ENCODE measurements at regions not wholly inside any gene's neighbourhood (a gene's known extent, or its start where the extent isn't known, plus 50 kb on each side); places are given as distances from the start of the nearest gene placed in this dataset.

DNA sequence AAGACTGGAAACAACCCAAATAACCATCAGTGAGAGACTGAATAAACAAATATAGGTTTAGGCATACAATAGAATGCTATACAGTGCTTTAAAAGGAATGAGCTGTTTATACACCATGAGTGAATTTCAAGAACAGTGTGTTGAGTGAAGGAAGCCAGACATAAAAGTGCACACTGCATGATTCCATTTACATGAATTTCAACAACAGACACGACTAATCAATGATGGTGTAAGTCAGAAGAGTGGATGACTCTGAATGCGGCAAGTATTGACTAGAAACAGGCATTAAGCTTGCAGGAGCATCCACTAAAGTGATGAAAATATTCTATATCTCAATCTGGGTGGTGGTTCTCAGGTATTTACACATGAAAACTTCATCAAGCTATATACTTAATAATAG lies 142.7 kb upstream of the SLC39A10 start:
- ChIA-PET CTCF (interaction anchor here (1.3 kb wide), 1 partner anchor 38 kb away, joined by 3 read pairs; no protein-coding TSS in a partner anchor), POLR2A (no interaction called here)

DNA sequence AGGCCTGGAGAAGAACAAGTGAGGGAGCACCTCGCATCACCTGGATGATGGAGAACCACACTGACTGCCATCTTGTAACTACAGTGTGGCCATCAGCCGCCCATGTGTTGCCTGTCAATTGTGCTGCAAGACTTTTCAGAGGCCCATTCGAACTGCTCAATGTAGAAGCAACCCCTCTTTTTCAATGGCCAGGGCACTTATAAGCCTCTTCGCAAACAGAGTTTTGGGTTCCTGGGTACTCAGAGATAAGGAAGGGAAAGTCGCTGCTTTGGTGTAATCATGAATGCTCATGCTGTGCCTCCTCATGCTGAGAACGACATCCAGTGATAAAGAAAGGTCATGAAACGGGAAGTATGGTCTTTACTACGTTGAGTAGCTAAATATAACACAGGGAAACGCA lies 143.9 kb upstream of the SLC39A10 start:
- POLR2A ChIA-PET = no interaction called here
- CTCF ChIA-PET = no interaction called here

DNA sequence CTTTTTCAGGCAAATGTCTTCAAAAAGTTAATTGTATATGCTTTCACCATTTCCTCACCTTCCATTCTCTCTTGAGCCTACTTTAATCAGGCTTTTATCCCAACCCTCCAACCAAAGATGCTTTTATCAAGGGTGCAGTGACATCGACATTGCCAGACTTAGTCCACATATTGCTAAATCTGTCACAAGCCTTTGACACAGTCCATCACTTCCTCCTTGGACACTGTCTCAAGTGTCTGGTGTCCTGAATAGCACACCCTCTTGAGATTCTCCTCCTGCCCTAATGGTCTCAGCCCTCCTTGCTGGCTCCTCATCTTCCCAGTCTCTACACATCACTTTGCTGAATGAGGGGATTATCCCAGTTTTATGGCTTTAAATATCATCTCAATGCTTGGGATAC lies 147.5 kb upstream of the SLC39A10 start:
- ChIA-PET POLR2A (no interaction called here), CTCF (no interaction called here)

DNA sequence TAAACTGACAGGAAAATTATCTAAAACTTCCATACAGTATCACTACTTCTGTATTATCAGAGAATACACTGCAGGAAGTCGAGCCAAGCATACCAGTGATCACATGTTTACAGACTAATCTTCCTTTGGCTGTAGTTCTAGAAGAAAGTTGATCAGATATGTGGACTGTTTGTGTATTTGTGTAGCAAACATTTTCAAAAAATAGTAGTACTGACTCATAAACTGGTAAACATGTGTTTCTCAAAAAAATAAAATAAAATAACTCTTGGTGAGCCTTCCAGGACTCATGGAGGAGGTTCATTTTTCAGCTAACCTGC lies 148.9 kb upstream of the SLC39A10 start:
- ChIA-PET POLR2A (no interaction called here), CTCF (no interaction called here)

DNA sequence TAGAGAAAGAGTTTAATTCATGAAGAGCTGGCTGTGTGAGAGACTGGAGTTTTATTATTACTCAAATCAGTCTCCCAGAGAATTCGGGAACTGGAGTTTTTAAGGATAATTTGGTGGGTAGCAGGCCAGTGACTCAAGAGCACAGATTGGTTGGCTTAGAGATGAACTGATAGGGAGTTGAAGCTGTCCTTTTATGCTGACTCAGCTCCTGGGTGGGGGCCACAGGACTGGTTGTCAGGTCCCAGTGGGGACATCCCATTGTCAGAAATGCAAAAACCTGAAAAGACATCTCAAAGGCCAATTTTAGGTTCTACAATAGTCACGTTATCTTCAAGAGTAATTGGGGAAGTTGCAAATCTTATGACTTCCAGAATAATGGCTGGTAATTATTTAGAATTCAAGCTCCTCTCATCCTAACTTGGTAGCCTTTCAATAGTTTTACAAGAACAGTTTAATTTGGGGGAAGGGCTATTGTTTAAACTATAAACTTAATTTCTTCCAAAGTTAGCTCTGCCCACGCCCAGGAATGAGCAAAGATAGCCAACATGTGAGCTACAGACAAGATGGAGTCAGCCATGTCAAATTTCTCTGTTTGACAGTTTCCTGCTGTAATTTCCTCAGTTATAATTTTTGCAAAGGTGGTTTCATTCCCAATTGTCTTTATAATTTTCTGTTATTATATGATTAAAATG lies 149.4 kb upstream of the SLC39A10 start:
- POLR2A ChIA-PET = no interaction called here
- CTCF ChIA-PET = interaction anchor here (1.2 kb wide), 1 partner anchor 9 kb away, joined by 3 read pairs; no protein-coding TSS in a partner anchor

DNA sequence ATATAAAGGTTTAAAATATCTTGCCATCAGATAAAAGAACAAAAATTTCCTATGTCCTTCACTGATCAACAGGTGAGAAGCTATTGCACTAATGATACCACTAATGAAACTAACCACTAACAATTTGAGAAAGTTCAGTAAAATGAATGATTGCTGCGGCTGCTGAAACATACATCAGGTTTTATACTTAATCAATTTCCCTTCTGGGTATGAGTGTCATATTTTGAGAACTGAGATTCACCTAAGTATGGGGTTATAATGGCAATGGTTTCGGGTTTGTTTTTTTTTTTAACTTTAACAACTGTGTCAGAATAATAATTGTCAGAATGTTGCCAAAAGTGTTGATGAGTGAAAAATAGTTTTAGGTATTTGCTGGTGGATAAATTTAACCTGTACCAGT lies 151.3 kb upstream of the SLC39A10 start:
- CTCF ChIA-PET = interaction anchor here (0.7 to 1.5 kb wide), 2 partner anchors 11 to 28 kb away, joined by 3 read pairs; no protein-coding TSS in a partner anchor
- POLR2A ChIA-PET = interaction anchor here (0.7 kb wide), 1 partner anchor 28 kb away, joined by 5 read pairs; no protein-coding TSS in a partner anchor

DNA sequence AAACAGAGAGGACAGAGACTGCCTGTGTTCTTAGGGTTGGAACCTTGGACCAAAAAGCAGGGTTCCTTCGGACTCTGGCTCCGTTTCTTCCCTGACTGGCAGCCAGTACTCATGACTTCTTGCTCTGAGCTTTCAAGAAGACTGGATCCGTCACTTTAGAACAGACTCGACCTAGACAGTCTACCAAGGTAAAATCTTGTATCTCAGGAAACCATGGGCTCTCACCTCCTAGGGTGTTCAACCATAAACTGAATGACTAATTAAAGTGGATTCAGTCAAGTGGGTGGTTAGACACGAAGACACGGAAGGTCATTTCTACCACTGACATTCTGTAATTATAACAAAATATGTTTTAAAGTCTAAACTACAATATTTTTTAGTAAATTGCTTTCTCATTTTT lies 153.8 kb upstream of the SLC39A10 start:
- POLR2A ChIA-PET = no interaction called here
- CTCF ChIA-PET = no interaction called here

DNA sequence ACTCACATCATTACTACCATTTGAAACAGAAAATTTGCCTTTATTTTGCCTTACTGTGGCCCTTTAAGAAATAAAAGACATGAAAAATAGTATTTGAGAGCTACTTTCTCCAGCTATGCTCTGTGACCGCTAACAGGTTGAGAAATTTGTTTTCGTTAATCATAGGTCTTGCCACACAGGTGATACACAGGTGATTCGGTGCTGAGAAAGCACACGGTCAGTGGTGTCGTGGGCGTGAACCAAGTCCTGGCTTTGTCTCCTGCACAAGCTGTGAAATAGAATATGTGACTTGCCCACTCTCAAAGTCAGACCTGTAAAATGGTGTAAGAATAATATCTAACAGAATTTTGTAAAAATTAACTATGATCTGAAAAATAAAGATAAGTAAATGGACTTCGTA lies 155.3 kb upstream of the SLC39A10 start:
- POLR2A ChIA-PET = no interaction called here
- CTCF ChIA-PET = no interaction called here

DNA sequence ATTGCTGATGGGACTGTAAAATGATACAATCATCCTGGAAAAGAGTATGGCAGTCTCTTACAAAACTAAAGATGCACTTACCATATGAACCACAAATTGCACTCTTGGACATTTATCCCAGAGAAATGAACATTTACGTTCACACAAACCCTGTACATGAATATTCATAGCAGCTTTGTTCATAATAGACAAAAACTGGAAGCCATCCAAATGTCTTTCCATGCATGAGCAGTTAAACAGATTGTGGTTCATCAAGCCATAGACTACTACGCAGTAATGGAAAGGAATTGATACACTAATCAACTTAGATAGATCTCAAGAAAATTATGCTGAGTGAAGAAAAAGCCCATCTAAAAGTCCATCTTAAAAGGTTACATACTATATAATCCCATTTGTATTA lies 156.1 kb upstream of the SLC39A10 start:
- ChIA-PET CTCF (no interaction called here), POLR2A (no interaction called here)

DNA sequence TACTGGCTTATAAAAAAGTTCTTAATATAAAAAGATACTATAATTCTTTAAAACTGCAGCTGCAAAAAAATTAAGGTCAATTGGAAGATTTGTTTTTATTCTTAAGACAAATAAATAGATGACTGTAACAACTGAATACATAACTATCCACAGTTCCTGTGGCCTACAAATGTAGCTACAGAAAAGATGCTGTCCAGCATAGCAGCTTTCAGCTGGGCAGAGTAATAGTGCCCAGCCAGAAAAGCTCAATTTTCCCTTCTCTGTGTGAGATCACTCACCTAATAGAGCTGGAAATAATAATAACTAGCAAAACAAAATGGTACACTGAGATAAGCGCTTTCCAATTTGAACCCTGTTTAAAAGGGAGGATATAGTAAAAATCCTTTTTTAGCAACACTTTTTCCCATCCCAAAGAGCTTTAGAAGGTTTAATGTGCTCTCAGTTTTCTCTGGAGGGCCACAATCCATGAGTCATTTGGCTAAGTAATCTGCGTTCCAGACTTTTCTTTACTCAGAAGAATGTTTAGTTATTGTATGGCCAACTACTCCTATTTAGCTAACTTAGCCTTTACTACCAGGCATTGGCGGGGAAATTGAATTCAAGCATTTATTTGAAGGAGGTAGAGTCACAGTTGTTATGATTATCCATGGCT lies 158.1 kb upstream of the SLC39A10 start:
- ChIA-PET CTCF (interaction anchor here (0.7 to 1.2 kb wide), 3 partner anchors 35 to 158 kb away, joined by 3 to 4 read pairs (median 3); partner anchors contain the start of gene SLC39A10), POLR2A (no interaction called here)

DNA sequence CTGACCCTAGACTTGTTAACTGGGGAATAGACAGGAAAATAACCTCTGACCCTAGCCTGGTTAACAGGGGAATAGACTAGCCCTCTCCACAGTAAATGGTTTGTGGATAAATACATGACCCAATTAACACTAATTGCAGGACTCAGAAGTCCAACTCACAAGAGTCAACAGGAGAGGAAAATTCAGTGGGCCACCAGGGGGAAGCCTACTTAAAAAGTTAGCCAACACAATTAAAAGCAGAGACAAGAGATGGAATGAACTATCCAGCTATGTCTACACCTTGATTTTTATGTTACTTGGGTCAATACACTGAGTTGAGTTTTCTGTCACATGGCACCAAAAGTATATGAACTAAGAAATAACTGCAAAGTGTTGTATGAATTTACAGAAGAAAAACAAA lies 158.8 kb upstream of the SLC39A10 start:
- CTCF ChIA-PET = interaction anchor here (0.7 to 1.2 kb wide), 2 partner anchors 36 to 78 kb away, joined by 3 read pairs; no protein-coding TSS in a partner anchor
- POLR2A ChIA-PET = interaction anchor here (0.7 kb wide), 1 partner anchor 1120 kb away, joined by 9 read pairs; no protein-coding TSS in a partner anchor

DNA sequence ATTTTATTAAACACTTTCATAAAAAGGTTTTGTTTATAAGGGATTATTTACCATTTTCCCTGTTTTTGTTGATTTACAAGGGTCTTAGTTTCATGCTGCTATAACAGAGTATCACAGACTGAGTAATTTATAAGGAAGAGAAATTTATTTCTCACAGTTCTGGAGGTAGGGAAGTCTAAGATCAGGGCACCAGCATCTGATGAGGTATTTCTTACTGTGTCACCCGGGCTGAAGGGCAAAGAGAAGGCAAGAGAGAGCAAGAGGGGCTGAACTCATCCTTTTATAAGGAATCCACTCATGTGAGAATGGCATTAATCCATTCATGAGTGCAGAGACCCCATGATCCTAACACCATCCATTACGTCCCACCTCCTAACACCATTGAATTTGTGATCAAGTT lies 160.0 kb upstream of the SLC39A10 start:
- ChIA-PET CTCF (no interaction called here), POLR2A (no interaction called here)

DNA sequence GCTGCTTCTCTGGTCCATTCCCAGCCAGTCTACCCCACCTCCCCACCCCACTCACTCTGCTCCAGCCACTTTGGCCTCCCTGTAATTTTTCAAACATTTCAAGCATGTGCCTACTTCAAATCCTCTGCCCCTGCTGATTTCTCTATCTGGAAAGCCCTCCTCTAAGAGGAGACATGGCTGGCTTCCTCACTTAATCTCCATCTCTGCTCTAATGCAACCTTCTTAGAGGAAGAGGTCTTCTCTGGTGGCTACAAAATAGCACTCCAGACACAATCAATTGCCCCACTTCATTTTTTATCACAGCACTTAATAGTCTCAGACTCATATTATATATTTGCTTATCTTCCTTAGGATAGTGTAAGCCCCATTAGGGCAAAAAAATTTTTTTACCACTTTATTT lies 161.1 kb upstream of the SLC39A10 start:
- ChIA-PET CTCF (no interaction called here), POLR2A (no interaction called here)

DNA sequence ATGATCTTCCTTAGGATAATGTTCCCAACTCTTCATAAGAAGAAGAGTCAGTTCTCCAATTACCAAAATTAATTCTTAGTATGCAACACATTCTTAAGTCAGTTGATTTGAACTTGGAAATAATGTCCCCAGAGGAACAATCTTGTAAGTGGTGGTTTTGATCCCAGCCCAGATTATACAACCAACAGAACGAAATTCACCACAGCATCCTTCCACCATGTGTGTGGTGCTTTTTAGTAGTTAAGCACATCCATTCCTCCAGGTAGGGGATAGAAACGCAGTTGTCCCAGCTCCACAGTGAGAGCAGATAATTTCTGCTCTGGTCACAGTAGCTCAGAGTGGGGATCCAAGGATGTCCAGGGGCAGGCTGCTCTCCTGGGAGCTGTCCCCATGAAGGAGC lies 161.7 kb upstream of the SLC39A10 start:
- ChIA-PET CTCF (no interaction called here), POLR2A (no interaction called here)

DNA sequence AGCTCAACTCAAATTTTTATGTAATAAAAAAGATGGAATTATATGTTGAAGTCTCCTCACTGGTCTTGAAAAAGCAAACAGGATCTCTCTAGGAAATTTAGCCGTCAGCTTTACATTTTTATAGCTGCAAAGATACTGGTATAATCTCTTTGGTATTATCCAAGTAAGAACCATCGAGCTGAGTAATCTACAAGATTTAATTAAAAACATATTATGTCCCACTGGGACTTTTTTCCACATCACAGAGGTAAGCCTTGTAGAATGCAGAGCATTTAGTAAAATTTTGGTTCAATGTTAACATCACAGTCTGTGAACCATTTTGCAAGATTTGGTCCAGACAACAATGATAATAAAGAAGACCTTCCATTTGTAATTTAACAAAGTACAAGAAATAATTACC lies 162.6 kb upstream of the SLC39A10 start:
- CTCF ChIA-PET = no interaction called here

DNA sequence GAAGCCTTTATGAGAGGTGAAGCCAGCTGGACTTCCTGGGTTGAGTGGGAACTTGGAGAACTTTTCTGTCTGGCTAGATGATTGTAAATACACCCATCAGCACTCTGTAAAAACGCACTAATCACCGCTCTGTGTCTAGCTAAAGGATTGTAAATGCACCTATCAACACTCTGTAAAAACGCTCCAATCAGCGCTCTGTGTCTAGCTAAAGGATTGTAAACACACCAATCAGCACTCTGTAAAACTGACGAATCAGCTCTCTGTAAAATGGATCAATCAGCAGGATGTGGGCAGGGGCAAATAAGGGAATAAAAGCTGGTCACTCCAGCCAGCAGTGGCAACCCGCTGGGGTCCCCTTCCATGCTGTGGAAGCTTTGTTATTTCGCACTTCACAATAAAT lies 163.6 kb upstream of the SLC39A10 start:
- ChIA-PET CTCF (no interaction called here), POLR2A (no interaction called here)

More for the DNA sequence above, 162.6 kb upstream of the SLC39A10 start:
- POLR2A ChIA-PET = no interaction called here

DNA sequence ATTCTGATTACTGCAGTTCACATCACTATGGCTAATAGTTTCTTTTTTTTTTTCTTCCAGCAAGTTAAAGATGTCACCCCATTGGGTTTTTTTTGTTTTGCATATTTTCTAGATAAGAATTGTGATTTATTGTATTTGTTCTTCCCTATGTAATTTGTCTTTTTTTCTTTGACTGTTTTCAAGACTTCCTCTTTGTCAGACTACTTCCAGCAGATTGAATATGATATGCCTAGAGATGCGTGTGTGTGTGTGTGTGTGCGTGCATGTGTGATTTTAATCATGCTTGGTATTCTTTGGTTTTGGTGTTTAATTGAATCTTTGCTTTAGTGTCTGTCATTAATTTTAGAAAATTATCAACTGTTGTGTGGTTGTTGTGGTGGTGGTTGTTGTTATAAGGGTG lies 166.7 kb upstream of the SLC39A10 start:
- CTCF ChIA-PET = no interaction called here

DNA sequence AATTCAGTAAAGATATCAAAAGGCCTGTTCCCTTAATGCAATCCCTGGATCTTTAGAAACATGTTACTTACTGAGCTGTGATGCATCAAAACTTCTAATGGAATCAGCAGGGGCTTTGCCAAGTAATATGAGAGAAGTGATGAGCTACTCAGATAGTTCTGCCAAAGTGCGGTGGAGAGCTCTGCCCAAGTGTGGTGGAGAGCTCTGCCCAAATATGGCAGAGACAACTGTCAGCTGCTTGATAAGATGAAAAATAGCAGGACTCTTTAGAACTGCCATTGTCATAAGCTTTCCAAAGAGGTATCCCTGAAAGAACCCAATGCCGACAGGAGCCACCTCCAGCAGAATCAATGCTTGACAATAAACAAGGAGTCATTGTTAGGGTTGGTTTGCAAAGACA lies 167.9 kb upstream of the SLC39A10 start:
- ChIA-PET POLR2A (no interaction called here), CTCF (no interaction called here)

More for the DNA sequence above, 166.7 kb upstream of the SLC39A10 start:
- POLR2A ChIA-PET = no interaction called here

DNA sequence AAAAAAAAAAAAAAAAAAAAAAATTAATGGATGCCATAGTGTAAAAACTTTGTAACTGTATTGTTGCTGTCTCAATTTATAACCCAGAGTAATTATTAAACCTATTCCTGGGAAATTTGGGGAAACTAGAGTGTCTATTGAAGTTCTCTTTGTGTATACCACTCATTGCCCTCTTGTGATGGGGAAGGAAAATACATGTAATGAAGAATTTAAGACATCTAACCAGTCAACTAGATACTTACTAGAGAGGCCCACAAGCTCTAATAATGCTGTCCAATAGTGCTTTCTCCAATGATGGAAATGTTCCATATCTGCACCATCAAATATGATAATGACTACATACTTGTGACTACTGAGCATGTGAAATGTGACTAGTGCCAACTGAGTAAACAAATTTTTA lies 168.5 kb upstream of the SLC39A10 start:
- ChIA-PET POLR2A (no interaction called here), CTCF (no interaction called here)

DNA sequence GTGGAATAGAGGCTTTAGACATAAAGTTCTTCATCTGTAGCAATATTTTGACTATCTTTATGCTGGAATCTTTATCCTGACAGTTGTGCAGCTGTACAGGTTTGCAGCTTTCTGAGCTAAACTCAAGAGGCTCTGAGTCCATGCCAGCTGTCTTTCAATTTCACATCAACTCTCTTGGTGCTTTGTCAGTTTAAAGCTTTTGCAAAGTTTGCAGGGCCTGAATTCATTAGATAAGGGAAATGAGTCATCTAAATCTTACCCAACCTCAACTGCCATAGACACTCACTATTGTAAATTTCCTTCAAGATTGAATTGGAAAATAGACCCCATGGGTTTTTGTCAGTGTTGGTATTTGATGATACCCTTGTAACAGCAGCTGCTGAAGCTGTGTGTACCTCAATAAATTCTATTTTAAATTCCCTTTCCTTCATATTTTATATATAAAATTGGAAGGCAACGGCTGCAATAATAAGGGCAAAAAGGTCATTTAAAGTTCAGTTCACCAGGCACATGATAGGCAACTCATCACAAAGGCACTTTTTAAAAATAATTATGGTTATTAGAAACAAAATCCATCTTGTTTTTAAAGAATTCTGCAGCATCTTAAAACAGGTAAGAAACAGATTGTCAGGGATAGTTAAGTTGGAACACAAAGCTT lies 169.9 kb upstream of the SLC39A10 start:
- POLR2A ChIA-PET = interaction anchor here (1.5 kb wide), 1 partner anchor 57 kb away, joined by 5 read pairs; no protein-coding TSS in a partner anchor
- CTCF ChIA-PET = no interaction called here

DNA sequence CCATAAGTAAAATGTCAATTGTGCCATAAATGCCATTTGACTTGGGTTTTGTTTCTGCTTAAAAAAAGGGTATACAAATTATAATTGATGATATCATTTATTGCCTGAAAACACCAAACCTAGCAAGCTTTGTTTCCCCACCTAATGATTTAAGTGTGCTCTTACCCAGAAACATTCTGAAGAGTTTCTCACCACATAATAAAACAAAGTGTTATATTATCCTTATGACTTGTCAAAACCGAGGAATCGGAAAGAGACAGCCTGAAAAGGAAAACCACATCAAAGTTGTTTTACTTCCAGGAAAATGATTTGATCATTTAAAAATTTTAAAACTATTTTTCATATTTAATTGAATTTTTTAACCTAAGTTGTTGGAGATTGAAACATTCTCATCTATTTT lies 170.5 kb upstream of the SLC39A10 start:
- CTCF ChIA-PET = no interaction called here

More for the DNA sequence above, 170.5 kb upstream of the SLC39A10 start:
- POLR2A ChIA-PET = interaction anchor here (1.5 kb wide), 1 partner anchor 58 kb away, joined by 5 read pairs; no protein-coding TSS in a partner anchor
